HepG2 (cell line): ENCODE measurements at regions not wholly inside any gene's neighbourhood (a gene's known extent, or its start where the extent isn't known, plus 50 kb on each side); places are given as distances from the start of the nearest gene placed in this dataset.
A peak's percentile ranks its signal among the peaks of the same experiment; 100 is the strongest.

Experiments used
- BORCS8-MEF2B ChIP-seq: sonication (generic); formaldehyde crosslinking; IDR thresholded peaks from 2 replicates; pipeline ENCODE4 v1.8.0; 2022; ENCODE audit warnings: mild to moderate bottlenecking, missing genetic modification reagents
- FIP1L1 ChIP-seq: fragments of 200-400 bp; formaldehyde crosslinking; IDR thresholded peaks from 2 replicates; pipeline ENCODE4 v1.6.1; 2018; ENCODE audit warnings: low read depth, mild to moderate bottlenecking, low read length, moderate library complexity, borderline replicate concordance; ENCODE audit not compliant: insufficient read depth
- FOXJ3 ChIP-seq: sonication (generic); formaldehyde crosslinking; IDR thresholded peaks from 2 replicates; pipeline ENCODE4 v1.4.0; 2020; ENCODE audit warnings: missing genetic modification reagents, mild to moderate bottlenecking, borderline replicate concordance
- HMG20B ChIP-seq: conservative IDR thresholded peaks from 2 replicates; pipeline ENCODE4 v1.6.1; 2016; ENCODE audit warnings: missing genetic modification reagents, missing compliant biosample characterization
- JUND ChIP-seq: sonication (generic); formaldehyde crosslinking; IDR thresholded peaks from 2 replicates; pipeline ENCODE4 v1.8.0; 2022; ENCODE audit warnings: mild to moderate bottlenecking, missing genetic modification reagents
- KDM4B ChIP-seq: sonication (generic); formaldehyde crosslinking; IDR thresholded peaks from 2 replicates; pipeline ENCODE4 v1.4.0; 2020; ENCODE audit warnings: missing genetic modification reagents
- KLF11 ChIP-seq: IDR thresholded peaks from 2 replicates; pipeline ENCODE4 v1.6.1; 2016; ENCODE audit warnings: missing compliant biosample characterization
- NR2F6 ChIP-seq, 2 experiments: IDR thresholded peaks; 2 replicates each; pipeline ENCODE4 v1.6.1; 2016; ENCODE audit warnings: antibody characterized with exemption in 1 of 2, mild to moderate bottlenecking in 1 of 2
- RAD51 ChIP-seq: fragments of 450-650 bp; IDR thresholded peaks from 2 replicates; pipeline ENCODE4 v1.6.1; 2016; ENCODE audit warnings: borderline replicate concordance
- RELA ChIP-seq: sonication (generic); formaldehyde crosslinking; IDR thresholded peaks from 2 replicates; pipeline ENCODE4 v1.4.0; 2020; ENCODE audit warnings: missing genetic modification reagents
- RFXAP ChIP-seq: sonication (generic); formaldehyde crosslinking; IDR thresholded peaks from 2 replicates; pipeline ENCODE4 v1.4.0; 2020; ENCODE audit warnings: missing genetic modification reagents, borderline replicate concordance
- ZNF17 ChIP-seq: sonication (generic); formaldehyde crosslinking; IDR thresholded peaks from 2 replicates; pipeline ENCODE4 v1.5.0; 2020; ENCODE audit warnings: mild to moderate bottlenecking, missing genetic modification reagents
- ZNF235 ChIP-seq: sonication (generic); formaldehyde crosslinking; IDR thresholded peaks from 2 replicates; pipeline ENCODE4 v1.8.1; 2023; ENCODE audit warnings: mild to moderate bottlenecking, missing genetic modification reagents, borderline replicate concordance
- ZNF354B ChIP-seq: sonication (generic); formaldehyde crosslinking; IDR thresholded peaks from 2 replicates; pipeline ENCODE4 v1.8.0; 2022; ENCODE audit warnings: mild to moderate bottlenecking, missing genetic modification reagents
- ZNF44 ChIP-seq: sonication (generic); formaldehyde crosslinking; IDR thresholded peaks from 2 replicates; pipeline ENCODE4 v1.5.1; 2020; ENCODE audit warnings: mild to moderate bottlenecking, missing genetic modification reagents
- ZNF484 ChIP-seq: sonication (generic); formaldehyde crosslinking; IDR thresholded peaks from 2 replicates; pipeline ENCODE4 v1.5.1; 2020; ENCODE audit warnings: mild to moderate bottlenecking, low read depth, missing genetic modification reagents, borderline replicate concordance
- ZNF547 ChIP-seq: sonication (generic); formaldehyde crosslinking; IDR thresholded peaks from 2 replicates; pipeline ENCODE4 v1.5.1; 2020; ENCODE audit warnings: mild to moderate bottlenecking, missing genetic modification reagents
- ZNF644 ChIP-seq: IDR thresholded peaks from 2 replicates; pipeline ENCODE4 v1.6.1; 2016; ENCODE audit warnings: low read depth
- ZNF660 ChIP-seq: sonication (generic); formaldehyde crosslinking; IDR thresholded peaks from 2 replicates; pipeline ENCODE4 v1.5.1; 2020; ENCODE audit warnings: mild to moderate bottlenecking, low read depth, missing genetic modification reagents, borderline replicate concordance
- TF ChIP-seq, protein P1 (sequence below): sonication (generic); formaldehyde crosslinking; IDR thresholded peaks from 2 replicates; pipeline ENCODE4 v1.4.0; 2020; ENCODE audit warnings: missing genetic modification reagents, borderline replicate concordance
- TF ChIP-seq, protein P2 (sequence below): sonication (generic); formaldehyde crosslinking; IDR thresholded peaks from 2 replicates; pipeline ENCODE4 v1.4.0; 2020; ENCODE audit warnings: mild to moderate bottlenecking, missing genetic modification reagents
- TF ChIP-seq, protein P3 (sequence below): sonication (generic); formaldehyde crosslinking; IDR thresholded peaks from 2 replicates; pipeline ENCODE4 v1.8.0; 2022; ENCODE audit warnings: mild to moderate bottlenecking, missing genetic modification reagents, moderate library complexity
- TF ChIP-seq, protein P4 (sequence below): sonication (generic); formaldehyde crosslinking; IDR thresholded peaks from 2 replicates; pipeline ENCODE4 v1.4.0; 2020; ENCODE audit warnings: missing genetic modification reagents

DNA sequence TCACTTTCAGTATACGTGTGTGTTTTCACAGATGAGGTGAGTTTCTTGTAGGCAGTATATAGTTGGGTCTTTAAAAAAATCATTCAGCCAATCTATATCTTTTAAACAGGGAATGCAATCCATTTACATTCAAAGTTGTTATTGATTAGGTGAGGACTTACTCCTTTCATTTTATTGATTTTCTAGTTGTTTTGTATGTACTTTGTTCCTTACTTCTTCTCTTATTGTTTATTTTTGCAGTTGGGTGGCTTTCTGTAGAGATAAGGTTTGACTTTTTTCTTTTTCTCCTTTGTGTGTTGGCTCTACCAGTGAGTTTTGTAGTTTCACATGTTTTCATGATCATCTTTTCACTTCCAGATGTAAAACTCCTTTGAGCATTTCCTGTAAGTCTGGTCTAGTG is 83.1 kb downstream of the MAGED1 start (continued):
- TF ChIP-seq, protein P1, sequence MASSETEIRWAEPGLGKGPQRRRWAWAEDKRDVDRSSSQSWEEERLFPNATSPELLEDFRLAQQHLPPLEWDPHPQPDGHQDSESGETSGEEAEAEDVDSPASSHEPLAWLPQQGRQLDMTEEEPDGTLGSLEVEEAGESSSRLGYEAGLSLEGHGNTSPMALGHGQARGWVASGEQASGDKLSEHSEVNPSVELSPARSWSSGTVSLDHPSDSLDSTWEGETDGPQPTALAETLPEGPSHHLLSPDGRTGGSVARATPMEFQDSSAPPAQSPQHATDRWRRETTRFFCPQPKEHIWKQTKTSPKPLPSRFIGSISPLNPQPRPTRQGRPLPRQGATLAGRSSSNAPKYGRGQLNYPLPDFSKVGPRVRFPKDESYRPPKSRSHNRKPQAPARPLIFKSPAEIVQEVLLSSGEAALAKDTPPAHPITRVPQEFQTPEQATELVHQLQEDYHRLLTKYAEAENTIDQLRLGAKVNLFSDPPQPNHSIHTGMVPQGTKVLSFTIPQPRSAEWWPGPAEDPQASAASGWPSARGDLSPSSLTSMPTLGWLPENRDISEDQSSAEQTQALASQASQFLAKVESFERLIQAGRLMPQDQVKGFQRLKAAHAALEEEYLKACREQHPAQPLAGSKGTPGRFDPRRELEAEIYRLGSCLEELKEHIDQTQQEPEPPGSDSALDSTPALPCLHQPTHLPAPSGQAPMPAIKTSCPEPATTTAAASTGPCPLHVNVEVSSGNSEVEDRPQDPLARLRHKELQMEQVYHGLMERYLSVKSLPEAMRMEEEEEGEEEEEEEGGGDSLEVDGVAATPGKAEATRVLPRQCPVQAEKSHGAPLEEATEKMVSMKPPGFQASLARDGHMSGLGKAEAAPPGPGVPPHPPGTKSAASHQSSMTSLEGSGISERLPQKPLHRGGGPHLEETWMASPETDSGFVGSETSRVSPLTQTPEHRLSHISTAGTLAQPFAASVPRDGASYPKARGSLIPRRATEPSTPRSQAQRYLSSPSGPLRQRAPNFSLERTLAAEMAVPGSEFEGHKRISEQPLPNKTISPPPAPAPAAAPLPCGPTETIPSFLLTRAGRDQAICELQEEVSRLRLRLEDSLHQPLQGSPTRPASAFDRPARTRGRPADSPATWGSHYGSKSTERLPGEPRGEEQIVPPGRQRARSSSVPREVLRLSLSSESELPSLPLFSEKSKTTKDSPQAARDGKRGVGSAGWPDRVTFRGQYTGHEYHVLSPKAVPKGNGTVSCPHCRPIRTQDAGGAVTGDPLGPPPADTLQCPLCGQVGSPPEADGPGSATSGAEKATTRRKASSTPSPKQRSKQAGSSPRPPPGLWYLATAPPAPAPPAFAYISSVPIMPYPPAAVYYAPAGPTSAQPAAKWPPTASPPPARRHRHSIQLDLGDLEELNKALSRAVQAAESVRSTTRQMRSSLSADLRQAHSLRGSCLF (CRISPR knock-in tag), result no peak
- TF ChIP-seq ZNF644 (CRISPR knock-in tag) (no peak), NR2F6 (IDR thresholded peaks at IDR 0.05) (0 out of 2 replicates have a peak, but pooled peaks have one; percentile 15), NR2F6 (CRISPR knock-in tag; IDR thresholded peaks at IDR 0.05) (no peak), ZNF547 (CRISPR knock-in tag) (no peak), ZNF660 (CRISPR knock-in tag) (no peak), RELA (no peak), HMG20B (CRISPR knock-in tag) (no peak), ZNF17 (no peak), KDM4B (CRISPR knock-in tag) (no peak), ZNF235 (CRISPR knock-in tag) (no peak), ZNF44 (CRISPR knock-in tag) (no peak), ZNF484 (no peak), FIP1L1 (no peak), JUND (CRISPR knock-in tag) (no peak), ZNF354B (CRISPR knock-in tag) (no peak), RAD51 (no peak), KLF11 (CRISPR knock-in tag) (no peak), RFXAP (CRISPR knock-in tag) (no peak), BORCS8-MEF2B (CRISPR knock-in tag) (no peak), FOXJ3 (peak; percentile 28; the same call in 1 of the 2 replicates)
- TF ChIP-seq, protein P2, sequence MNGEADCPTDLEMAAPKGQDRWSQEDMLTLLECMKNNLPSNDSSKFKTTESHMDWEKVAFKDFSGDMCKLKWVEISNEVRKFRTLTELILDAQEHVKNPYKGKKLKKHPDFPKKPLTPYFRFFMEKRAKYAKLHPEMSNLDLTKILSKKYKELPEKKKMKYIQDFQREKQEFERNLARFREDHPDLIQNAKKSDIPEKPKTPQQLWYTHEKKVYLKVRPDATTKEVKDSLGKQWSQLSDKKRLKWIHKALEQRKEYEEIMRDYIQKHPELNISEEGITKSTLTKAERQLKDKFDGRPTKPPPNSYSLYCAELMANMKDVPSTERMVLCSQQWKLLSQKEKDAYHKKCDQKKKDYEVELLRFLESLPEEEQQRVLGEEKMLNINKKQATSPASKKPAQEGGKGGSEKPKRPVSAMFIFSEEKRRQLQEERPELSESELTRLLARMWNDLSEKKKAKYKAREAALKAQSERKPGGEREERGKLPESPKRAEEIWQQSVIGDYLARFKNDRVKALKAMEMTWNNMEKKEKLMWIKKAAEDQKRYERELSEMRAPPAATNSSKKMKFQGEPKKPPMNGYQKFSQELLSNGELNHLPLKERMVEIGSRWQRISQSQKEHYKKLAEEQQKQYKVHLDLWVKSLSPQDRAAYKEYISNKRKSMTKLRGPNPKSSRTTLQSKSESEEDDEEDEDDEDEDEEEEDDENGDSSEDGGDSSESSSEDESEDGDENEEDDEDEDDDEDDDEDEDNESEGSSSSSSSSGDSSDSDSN (CRISPR knock-in tag), result no peak
- TF ChIP-seq, protein P3, sequence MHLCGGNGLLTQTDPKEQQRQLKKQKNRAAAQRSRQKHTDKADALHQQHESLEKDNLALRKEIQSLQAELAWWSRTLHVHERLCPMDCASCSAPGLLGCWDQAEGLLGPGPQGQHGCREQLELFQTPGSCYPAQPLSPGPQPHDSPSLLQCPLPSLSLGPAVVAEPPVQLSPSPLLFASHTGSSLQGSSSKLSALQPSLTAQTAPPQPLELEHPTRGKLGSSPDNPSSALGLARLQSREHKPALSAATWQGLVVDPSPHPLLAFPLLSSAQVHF, result no peak
- TF ChIP-seq, protein P4, sequence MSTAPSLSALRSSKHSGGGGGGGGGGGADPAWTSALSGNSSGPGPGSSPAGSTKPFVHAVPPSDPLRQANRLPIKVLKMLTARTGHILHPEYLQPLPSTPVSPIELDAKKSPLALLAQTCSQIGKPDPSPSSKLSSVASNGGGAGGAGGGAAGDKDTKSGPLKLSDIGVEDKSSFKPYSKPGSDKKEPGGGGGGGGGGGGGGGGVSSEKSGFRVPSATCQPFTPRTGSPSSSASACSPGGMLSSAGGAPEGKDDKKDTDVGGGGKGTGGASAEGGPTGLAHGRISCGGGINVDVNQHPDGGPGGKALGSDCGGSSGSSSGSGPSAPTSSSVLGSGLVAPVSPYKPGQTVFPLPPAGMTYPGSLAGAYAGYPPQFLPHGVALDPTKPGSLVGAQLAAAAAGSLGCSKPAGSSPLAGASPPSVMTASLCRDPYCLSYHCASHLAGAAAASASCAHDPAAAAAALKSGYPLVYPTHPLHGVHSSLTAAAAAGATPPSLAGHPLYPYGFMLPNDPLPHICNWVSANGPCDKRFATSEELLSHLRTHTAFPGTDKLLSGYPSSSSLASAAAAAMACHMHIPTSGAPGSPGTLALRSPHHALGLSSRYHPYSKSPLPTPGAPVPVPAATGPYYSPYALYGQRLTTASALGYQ, result no peak
